Activated T-helper 2 cell treated with anti-CD3 and anti-CD28 coated beads, Interferon-gamma antibody, Interleukin-2, Interleukin-4, amounts not matched to agents 10 μg/mL and 5 μg/mL and 100 μg/mL, durations not matched to agents 14 hours and 24 hours and 36 hours (primary cell): ENCODE measurements at regions not wholly inside any gene's neighbourhood (a gene's known extent, or its start where the extent isn't known, plus 50 kb on each side); places are given as distances from the start of the nearest gene placed in this dataset.
"Not testable (repeated sequence)": the region's sequence is repeated elsewhere in the genome, so short reads cannot be mapped to it uniquely, and the experiment has no call there.

ENCODE experiments used
- DNase-seq: peaks from one replicate; pipeline ENCODE4 v3.0.0; 2021; ENCODE audit warnings: low spot score
- H3K27ac Mint-ChIP-seq: one replicate; pipeline ENCODE4 v1.8.0; 2021; ENCODE audit warnings: mixed read lengths
- H3K27me3 Mint-ChIP-seq: one replicate; pipeline ENCODE4 v1.8.0; 2021; ENCODE audit warnings: low read depth, mixed read lengths
- H3K36me3 Mint-ChIP-seq: one replicate; pipeline ENCODE4 v1.8.0; 2021; ENCODE audit warnings: low read depth, mixed read lengths
- H3K4me1 Mint-ChIP-seq: one replicate; pipeline ENCODE4 v1.8.0; 2021; ENCODE audit warnings: low read depth, mixed read lengths
- H3K4me3 Mint-ChIP-seq: one replicate; pipeline ENCODE4 v1.8.0; 2021; ENCODE audit warnings: low read depth, mild to moderate bottlenecking, moderate library complexity, mixed read lengths
- H3K9me3 Mint-ChIP-seq: one replicate; pipeline ENCODE4 v1.8.0; 2021; ENCODE audit warnings: mixed read lengths
- intact Hi-C: fragments of 100-400 bp; cut with micrococcal nuclease; formaldehyde crosslinking; loops from one replicate; pipeline ENCODE4 v1.15.1; 2023

DNA sequence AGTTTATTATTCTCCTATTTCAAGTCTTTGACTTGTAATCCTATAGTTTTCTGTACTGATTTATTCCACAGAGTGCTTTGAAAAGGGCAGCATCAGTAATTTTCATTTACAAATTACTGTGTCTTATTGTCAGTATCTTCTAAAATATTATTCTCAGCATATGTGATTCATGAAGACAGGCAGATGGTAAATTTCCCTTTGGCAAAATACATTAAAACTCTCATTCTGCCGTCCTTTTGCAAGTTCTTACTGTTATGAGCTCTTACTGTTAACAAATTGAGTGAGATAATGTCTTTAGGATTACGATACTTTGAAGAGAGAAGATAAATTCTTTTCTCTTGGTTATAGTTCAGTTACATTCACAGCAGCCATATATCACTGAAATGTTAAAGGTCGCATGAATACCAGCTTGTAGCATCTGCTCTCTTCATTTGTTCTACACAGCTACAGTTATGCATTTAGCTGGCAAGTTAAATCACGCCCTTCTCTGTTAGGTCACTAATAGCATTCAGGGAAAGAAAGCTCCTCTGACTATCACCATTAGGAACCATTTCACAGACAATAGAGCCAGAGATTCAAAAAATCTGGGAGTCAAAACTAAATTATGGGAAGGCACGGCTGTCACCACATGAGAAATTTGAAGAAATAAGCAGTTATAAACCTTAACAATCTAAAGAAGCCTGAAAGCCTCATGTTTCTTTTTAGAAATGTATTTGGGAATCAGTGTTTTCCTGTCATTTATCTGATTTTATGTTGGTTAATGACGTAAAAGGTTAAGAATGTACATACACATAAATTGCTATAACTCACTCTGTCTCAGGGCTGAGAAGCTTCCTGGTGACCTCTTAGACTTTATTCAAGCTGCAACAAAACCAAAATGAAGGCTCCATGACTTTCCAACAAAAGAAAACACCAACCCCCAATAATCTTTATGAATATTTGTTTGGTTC is 109.6 kb upstream of the SP4 start:
- Mint-ChIP-seq H3K4me1 (peaks cover 7% of the 10 kb centered on the region), H3K27me3 (peaks cover 6% of the 10 kb centered on the region), H3K36me3 (no peaks in the 10 kb centered on the region), H3K27ac (no peak overlapping the region), H3K4me3 (no peak overlapping the region), H3K9me3 (peaks cover under 1% of the 10 kb centered on the region)
- intact Hi-C loops = no loop called here
- no peak for DNase-seq

DNA sequence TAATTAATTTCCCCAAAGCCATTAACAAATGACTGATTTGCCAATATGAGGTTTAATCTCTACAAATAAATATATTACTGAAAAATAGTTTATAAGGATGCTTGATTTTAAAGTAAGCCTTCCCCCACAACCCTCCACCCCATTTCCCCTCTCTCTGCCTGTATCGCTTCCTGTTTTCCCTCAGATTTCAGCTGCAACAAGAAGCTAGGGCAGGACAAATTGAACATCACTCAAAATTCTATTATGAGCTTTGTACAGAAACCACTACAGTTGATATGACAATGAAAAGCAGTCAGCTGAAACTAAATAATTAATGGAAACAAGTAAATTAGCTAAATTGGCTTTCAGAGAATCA is 109.0 kb upstream of the SP4 start:
- H3K4me1 Mint-ChIP-seq = peaks cover 7% of the 10 kb centered on the region
- intact Hi-C loops = no loop called here
- H3K36me3 Mint-ChIP-seq = no peaks in the 10 kb centered on the region
- DNase-seq = no peak
- H3K27me3 Mint-ChIP-seq = peaks cover 6% of the 10 kb centered on the region
- no peak overlapping the region for H3K4me3 Mint-ChIP-seq
- no peaks in the 10 kb centered on the region for H3K9me3 Mint-ChIP-seq
- no peak overlapping the region for H3K27ac Mint-ChIP-seq

DNA sequence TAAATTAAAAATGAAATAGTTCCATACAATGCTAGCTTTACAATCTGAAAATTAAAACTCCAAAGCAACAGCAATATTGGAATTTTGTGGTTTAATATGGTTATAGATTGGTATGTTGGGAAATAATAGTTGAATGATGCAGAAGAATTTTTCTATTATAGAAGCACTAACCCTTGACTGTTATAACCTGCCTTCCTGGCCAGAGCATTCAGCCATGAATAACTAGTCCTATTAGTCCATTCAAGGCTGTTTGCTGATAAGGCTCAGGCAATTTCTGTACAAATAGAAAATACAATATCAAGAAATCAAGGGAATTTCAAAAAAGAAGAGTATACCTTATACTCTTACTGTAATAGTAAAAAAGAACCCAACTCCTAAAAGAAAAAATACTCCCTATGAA is 101.6 kb upstream of the SP4 start:
- peaks cover 6% of the 10 kb centered on the region for H3K4me1 Mint-ChIP-seq
- no peaks in the 10 kb centered on the region for H3K27me3 Mint-ChIP-seq
- intact Hi-C loops = no loop called here
- DNase-seq = no peak
- no peak overlapping the region for H3K4me3 Mint-ChIP-seq
- no peak overlapping the region for H3K27ac Mint-ChIP-seq
- H3K9me3 Mint-ChIP-seq = peaks cover 28% of the 10 kb centered on the region
- H3K36me3 Mint-ChIP-seq = peaks cover 15% of the 10 kb centered on the region

DNA sequence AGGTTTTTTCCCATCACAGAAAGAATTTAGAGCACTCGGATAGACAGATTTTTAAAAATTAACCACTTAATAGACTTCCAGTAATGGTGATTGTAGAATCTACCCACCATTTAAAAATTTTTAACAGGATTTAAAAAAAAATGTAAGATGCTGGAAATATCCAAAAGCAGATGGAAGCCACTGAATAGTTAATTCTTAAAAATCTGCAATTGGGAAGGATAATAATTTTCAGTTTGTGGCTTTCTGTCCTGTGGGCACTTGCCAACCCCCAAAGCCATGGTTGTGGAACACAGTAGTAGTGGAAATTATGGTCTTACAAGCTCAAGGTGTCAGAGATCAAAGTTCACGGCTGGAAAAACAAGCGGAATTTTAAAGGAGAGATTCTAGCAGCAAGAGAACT is 101.0 kb upstream of the SP4 start:
- no peak overlapping the region for H3K27ac Mint-ChIP-seq
- H3K36me3 Mint-ChIP-seq = peaks cover 15% of the 10 kb centered on the region
- no peak for DNase-seq
- H3K9me3 Mint-ChIP-seq = peaks cover 28% of the 10 kb centered on the region
- intact Hi-C loops = no loop called here
- H3K27me3 Mint-ChIP-seq = no peaks in the 10 kb centered on the region
- H3K4me1 Mint-ChIP-seq = peaks cover 6% of the 10 kb centered on the region
- no peak overlapping the region for H3K4me3 Mint-ChIP-seq

DNA sequence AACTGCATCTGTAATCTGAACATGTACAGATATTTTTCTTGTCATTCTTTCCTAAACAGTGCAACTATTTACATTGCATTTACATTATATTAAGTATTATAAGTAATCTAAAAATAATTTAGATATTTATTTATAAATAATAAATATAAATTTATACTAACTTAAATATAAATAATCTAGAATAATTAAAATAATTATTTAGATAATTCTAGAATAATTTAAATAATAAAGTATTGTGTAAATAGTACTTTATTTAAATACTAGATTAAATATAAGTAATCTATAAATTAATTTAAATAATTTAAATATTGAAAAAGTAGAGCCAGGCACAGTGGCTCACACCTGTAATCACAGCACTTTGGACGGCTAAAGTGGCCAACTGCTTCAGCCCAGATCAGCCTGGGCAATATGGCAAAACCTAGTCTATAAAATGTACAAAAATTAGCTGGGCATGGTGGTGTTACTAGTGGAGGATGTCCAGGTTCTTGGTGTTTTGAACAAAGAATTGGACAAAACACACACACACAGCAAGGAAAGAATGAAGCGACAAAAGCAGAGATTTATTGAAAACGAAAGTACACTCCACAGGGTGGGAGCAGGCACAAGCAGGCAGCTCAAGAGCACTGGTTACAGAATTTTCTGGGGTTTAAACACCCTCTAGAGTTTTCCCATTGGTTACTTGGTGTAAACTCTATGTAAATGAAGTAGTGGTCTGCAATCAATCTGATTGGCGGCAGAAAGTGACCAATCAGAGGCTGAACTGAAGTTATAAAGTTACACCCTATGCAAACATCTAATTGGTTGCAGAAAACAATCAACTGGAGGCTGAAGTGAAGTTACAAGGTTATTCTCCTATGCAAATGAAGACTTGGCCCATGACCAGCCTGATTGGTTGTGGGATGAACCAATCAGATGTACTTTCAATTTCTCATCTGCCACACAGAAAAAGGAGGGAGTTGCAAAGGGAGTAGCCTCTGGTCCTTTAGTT is 100.2 kb upstream of the SP4 start:
- intact Hi-C loops = no loop called here
- H3K9me3 Mint-ChIP-seq = peaks cover 28% of the 10 kb centered on the region
- no peak overlapping the region for H3K27ac Mint-ChIP-seq
- peaks cover 6% of the 10 kb centered on the region for H3K4me1 Mint-ChIP-seq
- no peak overlapping the region for H3K4me3 Mint-ChIP-seq
- H3K36me3 Mint-ChIP-seq = peaks cover 15% of the 10 kb centered on the region
- DNase-seq = no peak
- H3K27me3 Mint-ChIP-seq = no peaks in the 10 kb centered on the region

DNA sequence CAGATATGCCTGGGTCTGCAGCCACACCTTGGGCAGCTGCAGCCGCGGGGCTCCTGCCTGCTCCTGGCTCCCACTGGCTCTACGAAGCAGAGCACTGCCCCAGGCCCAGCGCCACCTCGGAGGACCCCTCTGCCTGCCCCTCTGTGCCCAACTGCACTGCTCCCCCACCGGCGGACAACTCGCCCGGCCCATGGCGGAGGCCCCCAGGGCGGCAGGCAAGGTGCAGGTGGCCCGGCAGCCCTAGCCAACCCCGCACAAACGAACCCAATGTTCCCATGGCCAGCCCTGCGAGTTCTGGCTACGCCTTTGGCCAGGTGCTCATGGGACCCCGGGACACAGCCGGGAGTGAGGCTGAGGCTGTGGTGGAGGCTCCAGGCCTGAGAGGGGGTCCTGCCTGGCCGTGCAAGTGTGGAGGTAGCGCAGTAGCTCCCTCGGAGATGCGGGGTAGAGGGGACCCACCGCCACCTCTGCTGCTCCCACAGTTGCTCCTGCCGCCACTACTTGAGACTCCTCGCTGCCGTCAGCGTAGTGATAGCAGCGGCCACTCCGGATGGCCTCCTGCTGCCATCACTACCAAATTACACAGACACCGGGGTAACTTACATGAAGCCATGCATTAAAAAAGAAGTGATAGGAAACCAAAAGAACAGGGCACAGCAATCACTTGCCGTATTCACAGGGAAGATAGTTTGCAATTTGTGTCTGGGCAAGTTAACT is 97.3 kb upstream of the SP4 start:
- Mint-ChIP-seq H3K36me3 (peaks cover 22% of the 10 kb centered on the region), H3K27me3 (no peaks in the 10 kb centered on the region), H3K27ac (no peak overlapping the region), H3K9me3 (peaks cover 23% of the 10 kb centered on the region), H3K4me1 (peaks cover 6% of the 10 kb centered on the region), H3K4me3 (no peak overlapping the region)
- no peak for DNase-seq
- intact Hi-C loops = loop anchor here (10.0 kb wide), 1 partner anchor 194 kb away; no protein-coding TSS in a partner anchor

DNA sequence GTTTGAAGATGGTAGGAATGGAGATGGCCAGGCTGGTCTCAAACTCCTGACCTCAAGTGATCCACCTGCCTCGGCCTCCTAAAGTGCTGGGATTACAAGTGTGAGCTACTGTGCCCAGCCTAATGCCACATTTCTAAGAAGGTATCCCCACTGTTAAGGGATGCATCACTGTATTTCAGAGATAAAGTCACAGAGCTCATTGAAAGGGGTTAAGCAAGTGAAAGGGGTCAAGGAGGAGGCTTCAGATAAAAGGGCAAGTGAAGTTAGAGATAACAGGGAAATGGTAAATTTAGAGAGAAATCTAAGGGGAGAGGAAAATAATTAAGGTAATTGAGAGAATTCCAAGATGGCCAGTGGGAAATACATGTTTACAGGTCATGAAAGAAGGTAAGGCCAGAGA is 93.0 kb upstream of the SP4 start:
- Mint-ChIP-seq H3K27me3 (no peaks in the 10 kb centered on the region), H3K27ac (no peak overlapping the region), H3K36me3 (peaks cover 35% of the 10 kb centered on the region), H3K4me1 (peaks cover 34% of the 10 kb centered on the region), H3K9me3 (peaks cover 27% of the 10 kb centered on the region), H3K4me3 (no peak overlapping the region)
- no peak for DNase-seq
- intact Hi-C loops = loop anchor here (10.0 kb wide), 1 partner anchor 190 kb away; no protein-coding TSS in a partner anchor

DNA sequence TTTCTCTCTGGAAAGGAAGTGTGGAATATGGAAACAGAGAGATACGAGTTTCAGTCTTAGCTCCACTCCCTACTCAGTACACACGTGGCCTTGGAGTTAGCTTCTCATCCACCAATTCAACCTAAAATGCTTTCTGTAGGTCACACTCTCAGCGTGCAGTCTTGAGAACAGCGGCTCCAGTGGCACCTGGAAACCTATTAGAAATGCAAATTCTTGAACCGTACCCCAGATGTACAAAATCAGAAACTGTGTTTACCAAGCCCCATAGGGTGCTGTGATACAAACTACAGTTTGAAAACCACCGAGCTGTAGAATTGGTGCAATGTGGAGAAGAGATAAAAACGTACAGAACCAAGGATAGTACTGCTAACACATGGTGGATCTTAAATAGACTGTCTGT is 91.1 kb upstream of the SP4 start:
- Mint-ChIP-seq H3K9me3 (peaks cover 41% of the 10 kb centered on the region), H3K4me1 (peaks cover 45% of the 10 kb centered on the region), H3K27ac (no peak overlapping the region), H3K27me3 (no peaks in the 10 kb centered on the region), H3K4me3 (no peak overlapping the region), H3K36me3 (peaks cover 52% of the 10 kb centered on the region)
- DNase-seq = no peak
- intact Hi-C loops = loop anchor here (10.0 kb wide), 1 partner anchor 188 kb away; no protein-coding TSS in a partner anchor

DNA sequence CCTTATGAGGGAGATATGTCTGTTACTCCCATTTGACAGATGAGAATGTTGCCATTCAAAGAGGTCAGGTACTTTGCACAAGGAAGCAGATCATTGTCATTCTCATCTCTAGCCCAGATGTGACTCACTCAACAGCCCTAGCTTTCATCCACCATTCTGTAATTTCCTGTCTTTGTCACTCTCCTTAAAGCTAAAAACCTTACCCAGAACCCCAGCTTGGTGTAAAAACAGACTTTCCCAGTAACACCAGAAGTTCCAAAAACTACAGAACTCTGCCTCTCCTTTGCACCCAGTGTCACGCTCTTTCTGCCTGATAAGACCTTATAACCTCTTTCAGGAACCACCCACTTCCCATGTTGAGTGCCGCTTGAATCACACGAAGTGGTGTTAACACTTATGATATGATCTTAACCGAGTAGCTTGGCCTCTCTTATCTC is 89.1 kb upstream of the SP4 start:
- H3K27ac Mint-ChIP-seq = peak overlapping the region; percentile 87
- peak; percentile 73 for DNase-seq
- no peaks in the 10 kb centered on the region for H3K27me3 Mint-ChIP-seq
- peaks cover 55% of the 10 kb centered on the region for H3K4me1 Mint-ChIP-seq
- peak overlapping the region; percentile 23 for H3K4me3 Mint-ChIP-seq
- peaks cover 43% of the 10 kb centered on the region for H3K9me3 Mint-ChIP-seq
- intact Hi-C loops = loop anchor here (1.0 to 10.0 kb wide), 6 partner anchors 17 to 186 kb away; partner anchors contain the start of gene SP4
- H3K36me3 Mint-ChIP-seq = peaks cover 61% of the 10 kb centered on the region

DNA sequence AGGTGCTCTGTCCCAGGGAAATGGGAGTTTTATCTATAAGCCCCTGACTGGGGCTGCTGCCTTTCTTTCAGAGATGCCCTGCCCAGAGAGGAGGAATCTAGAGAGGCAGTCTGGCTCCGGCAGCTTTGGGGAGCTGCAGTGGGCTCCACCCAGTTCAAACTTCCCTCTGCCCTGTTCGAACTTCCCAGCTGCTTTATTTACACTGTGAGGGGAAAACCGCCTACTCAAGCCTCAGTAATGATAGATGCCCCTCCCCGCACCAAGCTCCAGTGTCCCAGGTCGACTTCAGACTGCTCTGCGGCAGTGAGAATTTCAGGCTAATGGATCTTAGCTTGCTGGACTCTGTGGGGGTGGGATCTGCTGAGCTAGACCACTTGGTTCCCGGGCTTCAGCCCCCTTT is 83.0 kb upstream of the SP4 start:
- DNase-seq, intact Hi-C loops, H3K27me3 Mint-ChIP-seq, H3K27ac Mint-ChIP-seq, H3K4me3 Mint-ChIP-seq: not testable (repeated sequence)
- Mint-ChIP-seq H3K36me3 (peaks cover 39% of the 10 kb centered on the region), H3K9me3 (peaks cover 29% of the 10 kb centered on the region), H3K4me1 (peaks cover 41% of the 10 kb centered on the region)

DNA sequence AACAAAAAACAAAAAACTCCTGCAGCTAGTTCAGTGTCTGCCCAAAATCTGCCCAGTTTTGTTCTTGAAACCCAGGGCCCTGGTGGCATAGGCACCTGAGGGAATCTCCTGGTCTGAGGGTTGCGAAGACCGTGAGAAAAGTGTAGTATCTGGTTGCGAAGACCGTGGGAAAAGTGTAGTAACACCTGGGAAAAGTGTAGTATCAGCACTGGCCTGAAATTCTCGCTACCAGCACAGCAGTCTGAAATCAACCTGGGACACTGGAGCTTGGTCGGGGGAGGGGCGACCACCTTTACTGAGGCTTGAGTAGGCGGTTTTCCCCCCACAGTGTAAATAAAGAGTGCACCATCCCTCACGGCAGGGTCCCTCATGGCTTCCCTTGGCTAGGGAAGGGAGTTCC is 82.5 kb upstream of the SP4 start:
- DNase-seq = no peak
- H3K27me3 Mint-ChIP-seq = no peaks in the 10 kb centered on the region
- intact Hi-C loops = no loop called here
- H3K36me3 Mint-ChIP-seq = peaks cover 35% of the 10 kb centered on the region
- H3K27ac Mint-ChIP-seq = no peak overlapping the region
- peaks cover 24% of the 10 kb centered on the region for H3K9me3 Mint-ChIP-seq
- H3K4me3 Mint-ChIP-seq = no peak overlapping the region
- H3K4me1 Mint-ChIP-seq = peaks cover 37% of the 10 kb centered on the region

DNA sequence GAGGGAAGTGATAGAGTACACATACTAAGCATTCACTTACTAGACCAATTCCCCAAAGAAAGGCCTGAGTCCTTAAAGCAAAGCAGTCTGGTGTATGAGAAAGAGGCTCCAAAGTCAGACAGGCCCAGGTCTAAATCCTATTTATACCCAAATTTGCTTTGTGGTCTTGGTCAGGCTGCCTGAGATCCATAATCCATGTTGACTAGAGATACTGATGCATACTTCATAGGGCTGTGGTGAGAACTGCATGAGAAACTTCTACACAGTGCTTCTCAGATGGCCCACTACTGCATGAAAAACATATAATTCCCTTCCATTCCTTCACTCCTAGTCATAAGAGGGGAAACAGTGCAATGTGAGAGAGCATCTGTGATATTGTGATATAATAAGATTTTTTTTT is 81.6 kb upstream of the SP4 start:
- Mint-ChIP-seq H3K36me3 (peaks cover 26% of the 10 kb centered on the region), H3K27me3 (no peaks in the 10 kb centered on the region)

More for the DNA sequence above, 81.6 kb upstream of the SP4 start:
- no peak overlapping the region for H3K27ac Mint-ChIP-seq
- no peak overlapping the region for H3K4me3 Mint-ChIP-seq
- peaks cover 15% of the 10 kb centered on the region for H3K9me3 Mint-ChIP-seq
- intact Hi-C loops = no loop called here
- no peak for DNase-seq
- peaks cover 32% of the 10 kb centered on the region for H3K4me1 Mint-ChIP-seq
